ENCODE measurements at regions not wholly inside any gene's neighbourhood (a gene's known extent, or its start where the extent isn't known, plus 50 kb on each side); places are given as distances from the start of the nearest gene placed in this dataset.

- Mint-ChIP-seq H3K4me1 (no peaks in the 10 kb centered on the region), H3K4me3 (no peak overlapping the region), H3K36me3 (no peaks in the 10 kb centered on the region), H3K9me3 (peaks cover 3% of the 10 kb centered on the region), H3K27me3 (no peaks in the 10 kb centered on the region), H3K27ac (no peak overlapping the region)
- no peak for ATAC-seq
These were observed 331.2 kb downstream of the METTL15 start for GRCh38 chr11:28439403-28439802.

- ATAC-seq = no peak
- Mint-ChIP-seq H3K27me3 (no peaks in the 10 kb centered on the region), H3K9me3 (peaks cover 5% of the 10 kb centered on the region), H3K4me1 (no peaks in the 10 kb centered on the region), H3K27ac (no peak overlapping the region), H3K4me3 (no peak overlapping the region), H3K36me3 (no peaks in the 10 kb centered on the region)
These were observed 311.9 kb downstream of the METTL15 start for GRCh38 chr11:28420099-28420498.

- no peaks in the 10 kb centered on the region for H3K4me1 Mint-ChIP-seq
- no peak overlapping the region for H3K27ac Mint-ChIP-seq
These were observed 309.6 kb downstream of the METTL15 start for GRCh38 chr11:28417601-28418323.

DNA sequence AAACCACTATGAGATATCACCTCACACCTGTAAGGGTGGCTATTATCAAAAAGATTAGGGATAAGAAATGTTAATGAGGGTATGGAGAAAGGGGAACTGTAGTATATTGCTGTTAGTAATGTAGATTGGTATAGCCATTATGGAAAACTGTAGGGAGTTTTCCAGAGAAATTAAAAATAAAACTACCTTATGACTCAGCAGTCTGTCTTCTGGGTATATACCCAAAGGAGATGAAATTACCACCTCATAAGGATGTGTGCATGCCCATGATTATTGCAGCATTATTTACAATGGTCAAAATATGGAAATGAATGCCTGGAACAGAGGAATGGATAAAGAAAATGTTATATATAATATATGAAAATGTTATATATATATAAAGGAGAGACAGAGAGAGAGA, 303.8 kb downstream of the METTL15 start:
- H3K4me3 Mint-ChIP-seq = no peak overlapping the region
- H3K36me3 Mint-ChIP-seq = no peaks in the 10 kb centered on the region
- no peaks in the 10 kb centered on the region for H3K9me3 Mint-ChIP-seq
- H3K27me3 Mint-ChIP-seq = no peaks in the 10 kb centered on the region
- H3K4me1 Mint-ChIP-seq = no peaks in the 10 kb centered on the region
- no peak overlapping the region for H3K27ac Mint-ChIP-seq
- ATAC-seq = no peak

More at GRCh38 chr11:28417601-28418323, 309.6 kb downstream of the METTL15 start:
- ATAC-seq = no peak
- H3K36me3 Mint-ChIP-seq = no peaks in the 10 kb centered on the region
- peaks cover 5% of the 10 kb centered on the region for H3K9me3 Mint-ChIP-seq
- no peaks in the 10 kb centered on the region for H3K27me3 Mint-ChIP-seq
- H3K4me3 Mint-ChIP-seq = no peak overlapping the region

DNA sequence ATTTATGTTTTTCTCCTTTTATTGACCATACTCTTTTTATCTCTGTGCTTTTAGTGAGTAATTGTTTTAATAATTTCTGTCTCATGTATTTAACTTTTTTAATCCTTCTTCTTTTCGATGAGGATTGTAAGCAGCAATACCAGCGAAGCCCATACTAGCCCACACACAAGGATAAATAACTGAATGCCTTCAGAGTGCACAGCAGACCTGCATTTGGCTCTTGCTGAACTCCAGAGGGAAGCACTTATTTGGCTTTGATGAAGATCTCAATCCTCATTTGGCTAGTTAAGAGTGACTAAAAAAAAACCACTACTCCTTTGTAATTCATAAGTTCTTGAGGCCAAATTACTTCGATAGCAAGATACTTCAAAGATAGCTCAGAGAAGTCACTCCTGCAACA, 293.3 kb downstream of the METTL15 start:
- H3K4me3 Mint-ChIP-seq = no peak overlapping the region
- no peaks in the 10 kb centered on the region for H3K4me1 Mint-ChIP-seq
- no peaks in the 10 kb centered on the region for H3K36me3 Mint-ChIP-seq
- no peak for ATAC-seq
- H3K27ac Mint-ChIP-seq = no peak overlapping the region
- H3K9me3 Mint-ChIP-seq = no peaks in the 10 kb centered on the region
- H3K27me3 Mint-ChIP-seq = no peaks in the 10 kb centered on the region

- Mint-ChIP-seq H3K36me3 (no peaks in the 10 kb centered on the region), H3K27ac (no peak overlapping the region), H3K4me3 (no peak overlapping the region), H3K4me1 (no peaks in the 10 kb centered on the region), H3K27me3 (no peaks in the 10 kb centered on the region), H3K9me3 (no peaks in the 10 kb centered on the region)
- ATAC-seq = peak; percentile 36
These were observed 292.3 kb downstream of the METTL15 start for GRCh38 chr11:28400331-28401100.

DNA sequence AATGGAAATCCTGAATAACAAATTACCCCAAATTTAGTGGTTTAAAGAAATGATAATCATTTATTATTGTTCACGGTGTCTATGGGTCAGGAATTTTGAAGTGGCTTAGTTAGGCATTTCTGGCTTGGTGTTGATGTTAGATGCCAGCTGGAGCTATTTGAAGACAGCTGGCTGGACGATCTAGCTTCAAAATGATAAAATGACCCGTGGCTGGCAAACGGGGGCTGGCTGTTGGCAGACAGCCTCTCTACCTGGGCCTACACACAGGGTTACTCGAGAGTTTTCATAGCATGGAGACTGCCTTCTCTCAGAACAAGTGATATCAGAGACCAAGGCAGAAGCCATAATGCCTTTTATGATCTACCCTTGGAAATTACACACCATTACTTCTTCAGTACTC, 285.2 kb downstream of the METTL15 start:
- Mint-ChIP-seq H3K36me3 (no peaks in the 10 kb centered on the region), H3K4me1 (no peaks in the 10 kb centered on the region), H3K9me3 (peaks cover 2% of the 10 kb centered on the region), H3K27ac (no peak overlapping the region), H3K27me3 (no peaks in the 10 kb centered on the region), H3K4me3 (no peak overlapping the region)
- no peak for ATAC-seq

- Mint-ChIP-seq H3K27me3 (no peaks in the 10 kb centered on the region), H3K9me3 (peaks cover 15% of the 10 kb centered on the region), H3K4me1 (no peaks in the 10 kb centered on the region), H3K36me3 (peaks cover 23% of the 10 kb centered on the region), H3K4me3 (no peak overlapping the region), H3K27ac (no peak overlapping the region)
- ATAC-seq = no peak
These were observed 276.2 kb downstream of the METTL15 start for GRCh38 chr11:28384418-28384817.

DNA sequence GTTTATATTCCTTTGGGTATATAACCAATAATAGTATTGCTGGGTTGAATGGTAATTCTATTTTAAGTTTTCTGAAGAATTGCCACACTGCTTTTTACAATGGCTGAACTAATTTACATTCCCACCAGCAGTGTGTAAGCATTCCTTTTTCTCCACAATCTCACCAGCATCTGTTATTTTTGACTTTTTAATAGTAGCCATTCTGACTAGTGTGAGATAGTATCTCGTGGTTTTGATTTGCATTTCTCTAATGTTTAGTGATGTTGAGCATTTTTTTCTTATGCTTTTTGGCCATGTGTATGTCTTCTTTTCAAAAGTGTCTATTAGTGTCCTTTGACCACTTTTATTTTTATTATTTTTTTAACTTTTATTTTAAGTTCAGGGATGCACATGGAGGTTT, 275.3 kb downstream of the METTL15 start:
- H3K27ac Mint-ChIP-seq = no peak overlapping the region
- H3K4me1 Mint-ChIP-seq = no peaks in the 10 kb centered on the region
- H3K9me3 Mint-ChIP-seq = peaks cover 15% of the 10 kb centered on the region

More for the DNA sequence above, 275.3 kb downstream of the METTL15 start:
- Mint-ChIP-seq H3K27me3 (no peaks in the 10 kb centered on the region), H3K36me3 (peaks cover 23% of the 10 kb centered on the region), H3K4me3 (no peak overlapping the region)
- ATAC-seq = no peak
